CD8-positive, alpha-beta memory T cell (primary cell): ENCODE measurements at regions not wholly inside any gene's neighbourhood (a gene's known extent, or its start where the extent isn't known, plus 50 kb on each side); places are given as distances from the start of the nearest gene placed in this dataset.

Experiments
- CTCF ChIA-PET: fragments of 350-600 bp; sonication (Branson Sonifier 250); formaldehyde crosslinking; loops from one replicate; lab custom pipeline; 2021; ENCODE audit warnings: antibody characterized with exemption; lab: Charles Lee
- POLR2A ChIA-PET: fragments of 350-600 bp; sonication (Branson Sonifier 250); formaldehyde crosslinking; loops from one replicate; lab custom pipeline; 2021; ENCODE audit warnings: antibody characterized with exemption; lab: Charles Lee
- DNase-seq, 5 donors: peaks; one replicate each; pipeline versions ENCODE4 v3.0.0 to v3.0.0-alpha.2; 2020 to 2022; ENCODE audit warnings: mixed read lengths in 1 of 5
- H3K27ac ChIP-seq: one replicate; pipeline ENCODE4 v1.7.0; 2013; ENCODE audit warnings: low read depth, mild to moderate bottlenecking, low read length, moderate library complexity
- H3K27me3 ChIP-seq: 2 replicates; pipeline ENCODE4 v1.7.0; 2013; ENCODE audit warnings: low read length, mild to moderate bottlenecking; ENCODE audit not compliant: insufficient read depth, poor library complexity, severe bottlenecking
- H3K36me3 ChIP-seq: 2 replicates; pipeline ENCODE4 v1.7.0; 2013; ENCODE audit warnings: mild to moderate bottlenecking, low read length, moderate library complexity; ENCODE audit not compliant: insufficient read depth
- H3K4me1 ChIP-seq: 2 replicates; pipeline ENCODE4 v1.7.0; 2013; ENCODE audit warnings: mild to moderate bottlenecking, low read length, moderate library complexity; ENCODE audit not compliant: insufficient read depth
- H3K4me3 ChIP-seq: 2 replicates; pipeline ENCODE4 v1.7.0; 2013; ENCODE audit warnings: mild to moderate bottlenecking, low read length
- H3K9me3 ChIP-seq: 2 replicates; pipeline ENCODE4 v1.7.0; 2013; ENCODE audit warnings: mild to moderate bottlenecking, low read length
- H3K27ac Mint-ChIP-seq, 8 donors: one replicate each; pipeline ENCODE4 v1.8.0; 2020 to 2021; ENCODE audit warnings: mixed read lengths in 8 of 8, mild to moderate bottlenecking in 6 of 8, inconsistent platforms in 3 of 8, moderate library complexity in 3 of 8
- H3K27me3 Mint-ChIP-seq, 2 donors: one replicate each; pipeline ENCODE4 v1.8.0; 2020 to 2021; ENCODE audit warnings: mixed read lengths in 2 of 2, mild to moderate bottlenecking in 1 of 2, moderate library complexity in 1 of 2
- H3K36me3 Mint-ChIP-seq, 3 donors: one replicate each; pipeline ENCODE4 v1.8.0; 2020 to 2021; ENCODE audit warnings: mixed read lengths in 3 of 3, inconsistent platforms in 1 of 3, mild to moderate bottlenecking in 1 of 3
- H3K4me1 Mint-ChIP-seq, 3 donors: one replicate each; pipeline ENCODE4 v1.8.0; 2020 to 2021; ENCODE audit warnings: mixed read lengths in 3 of 3, inconsistent platforms in 1 of 3, mild to moderate bottlenecking in 1 of 3
- H3K4me3 Mint-ChIP-seq, 7 donors: one replicate each; pipeline ENCODE4 v1.8.0; 2020 to 2021; ENCODE audit warnings: mixed read lengths in 7 of 7, mild to moderate bottlenecking in 6 of 7, moderate library complexity in 4 of 7, inconsistent platforms in 2 of 7
- H3K9me3 Mint-ChIP-seq, 5 donors: one replicate each; pipeline ENCODE4 v1.8.0; 2020 to 2022; ENCODE audit warnings: mixed read lengths in 5 of 5, mild to moderate bottlenecking in 3 of 5, moderate library complexity in 2 of 5, inconsistent platforms in 1 of 5

DNA sequence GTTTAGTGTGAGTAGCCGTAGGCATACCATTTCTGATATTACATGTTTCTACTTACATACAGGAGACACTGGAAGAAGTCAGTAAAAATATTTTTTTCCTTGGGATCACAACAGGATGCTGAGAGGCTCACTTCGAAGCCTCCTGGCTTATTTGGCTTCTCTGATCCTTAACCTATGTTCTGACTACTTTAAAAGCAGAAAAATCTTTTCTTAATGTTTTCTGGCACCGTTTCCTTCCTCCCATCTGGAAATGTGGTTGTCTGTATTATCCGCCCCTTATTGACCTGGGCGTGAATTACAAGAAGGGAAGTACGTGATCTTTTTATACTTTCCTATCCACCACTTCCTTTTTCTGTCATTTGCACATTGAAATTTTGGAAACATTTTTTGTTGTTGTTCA, 379.6 kb downstream of the COL12A1 start:
- Mint-ChIP-seq H3K9me3 (peaks cover 0 to 26% (median 3%) of the 10 kb centered on the region in 5 donors), H3K27ac (no peak overlapping the region), H3K36me3 (no peaks in the 10 kb centered on the region), H3K4me3 (no peak overlapping the region), H3K4me1 (no peaks in the 10 kb centered on the region), H3K27me3 (no peaks in the 10 kb centered on the region)
- Histone ChIP-seq H3K4me3 (no peak overlapping the region), H3K36me3 (no peaks in the 10 kb centered on the region), H3K27ac (no peak overlapping the region), H3K4me1 (no peaks in the 10 kb centered on the region), H3K9me3 (no peaks in the 10 kb centered on the region), H3K27me3 (no peaks in the 10 kb centered on the region)
- CTCF ChIA-PET = interaction anchor here (1.5 kb wide), 1 partner anchor 14 kb away, joined by 4 read pairs; no protein-coding TSS in a partner anchor
- POLR2A ChIA-PET = no interaction called here
- no peak for DNase-seq

DNA sequence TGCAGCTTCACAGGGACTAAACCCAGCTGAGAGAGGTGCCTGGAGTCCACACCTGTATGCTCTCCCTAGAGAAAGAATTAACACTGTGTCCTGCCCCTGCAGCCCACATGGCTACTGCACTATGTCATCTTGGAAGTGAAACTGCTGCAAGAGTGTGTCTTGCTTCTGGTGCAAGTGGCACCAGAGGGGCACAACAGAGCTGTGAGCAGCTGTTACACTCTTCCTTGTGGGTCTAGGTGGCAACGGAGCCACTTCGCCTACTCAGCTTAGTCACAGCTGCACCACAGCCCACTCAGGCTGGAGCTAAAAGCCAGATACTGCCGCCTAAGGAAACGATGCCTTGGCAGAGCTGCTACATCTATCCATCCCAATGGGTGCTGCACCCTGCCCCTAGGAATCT, 391.4 kb downstream of the COL12A1 start:
- Histone ChIP-seq H3K9me3 (no peaks in the 10 kb centered on the region), H3K36me3 (no peaks in the 10 kb centered on the region), H3K27ac (no peak overlapping the region), H3K4me1 (no peaks in the 10 kb centered on the region), H3K27me3 (no peaks in the 10 kb centered on the region), H3K4me3 (no peak overlapping the region)
- no peak for DNase-seq
- POLR2A ChIA-PET = no interaction called here
- CTCF ChIA-PET = no interaction called here
- Mint-ChIP-seq H3K36me3 (no peaks in the 10 kb centered on the region), H3K4me3 (no peak overlapping the region), H3K27me3 (no peaks in the 10 kb centered on the region), H3K4me1 (no peaks in the 10 kb centered on the region), H3K9me3 (peaks cover 8 to 23% (median 14%) of the 10 kb centered on the region in 5 donors), H3K27ac (no peak overlapping the region)

DNA sequence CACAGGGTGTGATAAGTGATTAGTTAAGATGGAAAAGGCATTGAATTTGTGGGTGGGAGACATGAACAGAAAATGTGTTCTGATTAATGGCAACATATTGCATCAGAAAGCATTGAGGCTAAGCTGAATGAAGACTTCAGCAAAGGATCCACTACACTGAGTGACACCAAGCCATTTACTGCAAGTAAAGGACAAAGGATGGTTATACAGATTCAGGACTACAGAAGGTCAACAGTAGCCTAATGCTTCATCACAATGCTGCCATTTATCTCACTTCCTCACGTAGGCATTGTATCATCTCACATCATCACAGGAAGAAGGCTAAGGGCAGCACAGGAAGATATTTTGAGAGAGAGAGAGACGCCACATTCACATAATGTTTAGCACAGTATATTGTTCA, 398.2 kb downstream of the COL12A1 start:
- Mint-ChIP-seq H3K4me3 (no peak overlapping the region), H3K27ac (no peak overlapping the region), H3K4me1 (no peaks in the 10 kb centered on the region), H3K36me3 (no peaks in the 10 kb centered on the region), H3K27me3 (no peaks in the 10 kb centered on the region), H3K9me3 (peaks cover 0 to 9% (median 3%) of the 10 kb centered on the region in 5 donors)
- Histone ChIP-seq H3K4me1 (no peaks in the 10 kb centered on the region), H3K27me3 (no peaks in the 10 kb centered on the region), H3K36me3 (no peaks in the 10 kb centered on the region), H3K4me3 (no peak overlapping the region), H3K27ac (no peak overlapping the region), H3K9me3 (no peaks in the 10 kb centered on the region)
- CTCF ChIA-PET = no interaction called here
- no peak for DNase-seq
- POLR2A ChIA-PET = no interaction called here

DNA sequence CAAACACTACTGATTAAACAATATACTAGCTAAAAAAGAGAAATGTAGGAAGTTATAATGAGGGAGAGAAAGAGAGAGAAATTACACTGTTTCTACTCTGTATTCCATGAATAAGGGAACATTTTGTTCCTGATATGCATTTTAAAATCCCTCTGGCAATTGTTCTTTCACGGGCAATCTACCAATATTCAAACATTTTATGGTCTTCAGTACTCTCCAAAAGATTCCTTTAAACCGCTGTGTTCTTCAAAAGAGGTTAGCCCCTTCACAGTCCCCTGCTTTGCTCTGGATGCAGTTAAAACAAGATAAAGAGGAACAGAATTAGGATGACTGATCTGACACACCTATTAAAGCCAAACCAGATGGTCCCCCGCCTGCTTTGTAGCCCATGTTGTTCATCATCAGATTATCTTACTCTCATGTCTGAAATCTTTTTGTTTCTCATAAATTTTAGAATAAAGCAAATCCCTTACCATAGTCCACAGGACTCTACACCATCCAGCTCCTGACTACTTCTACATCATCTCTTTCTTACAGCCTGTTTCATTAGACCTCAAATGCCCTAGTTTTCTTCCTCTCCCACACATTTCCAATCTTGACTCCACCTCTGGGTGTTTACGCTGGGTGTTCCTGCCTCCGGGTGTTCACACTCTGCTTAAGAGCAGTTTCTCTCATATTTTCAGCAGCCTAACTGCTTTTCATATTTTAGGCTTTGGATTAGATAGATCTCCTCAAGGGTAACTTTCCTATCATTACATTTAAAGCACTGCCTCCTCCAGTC, 399.7 kb downstream of the COL12A1 start:
- Mint-ChIP-seq H3K4me3 (no peak overlapping the region), H3K27ac (no peak overlapping the region), H3K4me1 (no peaks in the 10 kb centered on the region), H3K36me3 (no peaks in the 10 kb centered on the region), H3K9me3 (peaks cover 3 to 12% (median 7%) of the 10 kb centered on the region in 5 donors), H3K27me3 (no peaks in the 10 kb centered on the region)
- Histone ChIP-seq H3K27me3 (no peaks in the 10 kb centered on the region), H3K9me3 (no peaks in the 10 kb centered on the region), H3K27ac (no peak overlapping the region), H3K4me3 (no peak overlapping the region), H3K36me3 (no peaks in the 10 kb centered on the region), H3K4me1 (no peaks in the 10 kb centered on the region)
- ChIA-PET CTCF (no interaction called here), POLR2A (no interaction called here)
- DNase-seq = no peak

DNA sequence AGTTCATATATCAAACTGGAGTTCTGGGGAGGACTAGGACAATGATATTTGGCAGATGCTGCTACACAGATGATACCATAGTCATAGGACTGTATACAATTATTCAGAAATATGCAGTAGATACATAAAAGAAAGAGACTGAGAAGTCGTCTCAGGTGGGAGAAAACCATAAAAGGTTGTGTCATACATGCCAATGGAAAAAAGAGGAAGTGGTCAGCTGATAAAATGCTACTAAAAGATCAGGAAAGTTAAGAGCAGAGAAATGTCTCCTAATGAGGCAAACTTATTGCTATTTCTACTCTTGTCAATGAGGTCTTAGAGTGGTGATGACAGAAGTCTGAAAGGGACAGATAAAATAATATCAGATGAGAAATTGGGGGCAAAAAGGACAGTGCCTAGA, 407.6 kb downstream of the COL12A1 start:
- no peak for DNase-seq
- H3K9me3 ChIP-seq = no peaks in the 10 kb centered on the region
- Mint-ChIP-seq H3K27me3 (no peaks in the 10 kb centered on the region), H3K27ac (no peak overlapping the region), H3K4me1 (no peaks in the 10 kb centered on the region), H3K4me3 (no peak overlapping the region), H3K36me3 (no peaks in the 10 kb centered on the region), H3K9me3 (peaks cover 0 to 34% (median 24%) of the 10 kb centered on the region in 5 donors)
- H3K27ac ChIP-seq = no peak overlapping the region
- CTCF ChIA-PET = no interaction called here
- no peaks in the 10 kb centered on the region for H3K36me3 ChIP-seq
- H3K4me3 ChIP-seq = no peak overlapping the region
- no peaks in the 10 kb centered on the region for H3K27me3 ChIP-seq
- POLR2A ChIA-PET = no interaction called here
- no peaks in the 10 kb centered on the region for H3K4me1 ChIP-seq

DNA sequence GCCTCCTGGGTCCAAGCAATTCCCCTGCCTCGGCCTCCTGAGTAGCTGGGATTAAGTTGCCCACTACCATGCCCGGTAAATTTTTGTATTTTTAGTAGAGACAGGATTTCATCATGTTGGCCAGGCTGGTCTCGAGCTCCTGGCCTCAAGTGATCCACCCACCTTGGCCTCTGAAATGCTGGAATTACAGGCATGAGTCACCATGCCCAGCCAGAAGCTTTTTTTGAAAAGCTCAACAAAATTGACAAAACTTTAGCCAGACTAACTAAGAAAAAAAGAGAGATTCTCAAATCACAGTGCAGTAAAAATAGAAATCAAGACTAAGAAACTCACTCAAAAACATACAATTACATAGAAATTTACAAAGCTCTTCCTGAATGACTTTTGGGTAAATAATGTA, 420.6 kb downstream of the COL12A1 start:
- Mint-ChIP-seq H3K27me3 (peaks cover 0 to 2% of the 10 kb centered on the region in 2 donors), H3K4me3 (no peak overlapping the region), H3K4me1 (no peaks in the 10 kb centered on the region), H3K27ac (no peak overlapping the region), H3K36me3 (no peaks in the 10 kb centered on the region), H3K9me3 (peaks cover 2 to 27% (median 14%) of the 10 kb centered on the region in 5 donors)
- Histone ChIP-seq H3K9me3 (no peaks in the 10 kb centered on the region), H3K27me3 (no peaks in the 10 kb centered on the region), H3K36me3 (no peaks in the 10 kb centered on the region), H3K27ac (no peak overlapping the region), H3K4me1 (no peaks in the 10 kb centered on the region), H3K4me3 (no peak overlapping the region)
- DNase-seq = no peak
- ChIA-PET POLR2A (no interaction called here), CTCF (no interaction called here)

DNA sequence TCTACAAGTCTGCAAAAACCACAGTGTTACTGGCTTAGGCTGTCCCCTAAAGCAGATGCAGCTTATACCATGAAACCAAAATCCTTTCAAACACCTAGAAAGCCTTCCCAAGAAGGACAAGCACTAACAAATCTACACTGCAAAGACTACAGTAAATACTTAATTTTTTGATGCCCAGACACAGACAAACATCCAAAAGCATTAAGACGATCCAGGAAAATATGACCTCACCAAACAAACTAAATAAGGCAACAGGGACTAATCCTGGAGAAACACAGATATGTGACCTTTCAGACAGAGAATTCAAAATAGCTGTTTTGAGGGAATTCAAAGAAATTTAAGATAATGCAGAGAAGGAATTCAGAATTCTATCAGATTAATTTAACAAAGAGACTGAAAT, 423.5 kb downstream of the COL12A1 start:
- Mint-ChIP-seq H3K27me3 (no peaks in the 10 kb centered on the region), H3K36me3 (no peaks in the 10 kb centered on the region), H3K4me3 (no peak overlapping the region), H3K4me1 (no peaks in the 10 kb centered on the region), H3K27ac (no peak overlapping the region), H3K9me3 (peaks cover 3 to 27% (median 6%) of the 10 kb centered on the region in 5 donors)
- POLR2A ChIA-PET = no interaction called here
- Histone ChIP-seq H3K9me3 (no peaks in the 10 kb centered on the region), H3K27ac (no peak overlapping the region), H3K27me3 (no peaks in the 10 kb centered on the region), H3K36me3 (no peaks in the 10 kb centered on the region), H3K4me3 (no peak overlapping the region), H3K4me1 (no peaks in the 10 kb centered on the region)
- CTCF ChIA-PET = no interaction called here
- DNase-seq = no peak

DNA sequence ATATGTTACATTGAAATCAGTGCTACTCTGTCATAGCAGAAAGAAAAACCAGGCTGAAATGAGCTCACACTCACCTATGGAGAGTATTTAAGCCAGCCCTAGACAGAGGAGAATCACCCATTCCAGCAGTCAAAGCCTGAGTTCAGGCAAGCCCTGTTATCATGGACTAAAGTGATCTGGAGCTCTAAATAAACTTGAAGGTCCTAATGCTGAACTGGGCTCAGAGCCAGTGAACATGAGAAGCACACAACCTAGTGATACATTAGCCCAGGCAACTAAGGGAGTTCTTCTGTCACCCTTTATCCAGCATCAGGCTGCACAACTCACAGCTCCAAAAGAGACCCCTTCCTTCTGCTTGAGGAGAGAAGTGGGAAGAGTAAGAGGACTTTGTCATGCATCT, 425.0 kb downstream of the COL12A1 start:
- no peaks in the 10 kb centered on the region for H3K27me3 Mint-ChIP-seq
- no peak overlapping the region for H3K4me3 Mint-ChIP-seq
- Histone ChIP-seq H3K27me3 (no peaks in the 10 kb centered on the region), H3K4me3 (no peak overlapping the region), H3K36me3 (no peaks in the 10 kb centered on the region), H3K9me3 (no peaks in the 10 kb centered on the region), H3K4me1 (no peaks in the 10 kb centered on the region), H3K27ac (no peak overlapping the region)
- no peak overlapping the region for H3K27ac Mint-ChIP-seq
- H3K36me3 Mint-ChIP-seq = no peaks in the 10 kb centered on the region
- H3K4me1 Mint-ChIP-seq = no peaks in the 10 kb centered on the region
- H3K9me3 Mint-ChIP-seq = peaks cover 0 to 27% (median 3%) of the 10 kb centered on the region in 5 donors
- ChIA-PET POLR2A (no interaction called here), CTCF (no interaction called here)
- no peak for DNase-seq
